Lung (tissue), 11 donors: ENCODE measurements at regions not wholly inside any gene's neighbourhood (a gene's known extent, or its start where the extent isn't known, plus 50 kb on each side); places are given as distances from the start of the nearest gene placed in this dataset.
A peak's percentile ranks its signal among the peaks of the same experiment; 100 is the strongest.
"Not testable (repeated sequence)": the region's sequence is repeated elsewhere in the genome, so short reads cannot be mapped to it uniquely, and the experiment has no call there.

Experiments
- ATAC-seq: fragments of 200-7000 bp; cut with Tn5 transposase; one replicate; pipeline ENCODE4 v1.9.1; 2020; ENCODE audit warnings: moderate number of reproducible peaks; ENCODE audit not compliant: insufficient read depth, low FRiP score
- DNase-seq, 3 donors: peaks; one replicate each; pipeline ENCODE4 v3.0.0-alpha.2; 2013 to 2017
- H3K27ac ChIP-seq, 2 donors: one replicate each; pipeline ENCODE4 v1.5.1; 2013; ENCODE audit warnings: mild to moderate bottlenecking in 2 of 2, moderate library complexity in 2 of 2, control low read depth in 1 of 2, inconsistent platforms in 1 of 2, low read depth in 1 of 2, low read length in 1 of 2
- H3K27me3 ChIP-seq, 3 donors: one replicate each; pipeline ENCODE4 v1.5.1; 2013; ENCODE audit warnings: low read length in 2 of 3; ENCODE audit not compliant: control insufficient read depth in 3 of 3, insufficient read depth in 3 of 3
- H3K36me3 ChIP-seq, 4 donors: one replicate each; pipeline ENCODE4 v1.5.1; 2013; ENCODE audit warnings: low read length in 4 of 4, mild to moderate bottlenecking in 1 of 4, moderate library complexity in 1 of 4; ENCODE audit not compliant: control insufficient read depth in 4 of 4, insufficient read depth in 4 of 4
- H3K4me1 ChIP-seq, 5 donors: one replicate each; pipeline ENCODE4 v1.5.1; 2013; ENCODE audit warnings: low read length in 5 of 5, mild to moderate bottlenecking in 2 of 5, moderate library complexity in 1 of 5; ENCODE audit not compliant: control insufficient read depth in 5 of 5, insufficient read depth in 5 of 5
- H3K4me3 ChIP-seq: one replicate; pipeline ENCODE4 v1.5.1; 2013; ENCODE audit warnings: mild to moderate bottlenecking, control low read depth, moderate library complexity
- H3K9ac ChIP-seq, 2 donors: one replicate each; pipeline ENCODE4 v1.5.1; 2013; ENCODE audit warnings: low read length in 2 of 2, control low read depth in 1 of 2; ENCODE audit not compliant: insufficient read depth in 1 of 2
- H3K9me3 ChIP-seq, 4 donors: one replicate each; pipeline ENCODE4 v1.5.1; 2013; ENCODE audit warnings: low read length in 3 of 4, mild to moderate bottlenecking in 1 of 4, moderate library complexity in 1 of 4; ENCODE audit not compliant: control insufficient read depth in 4 of 4, insufficient read depth in 3 of 4
- CTCF ChIP-seq: IDR thresholded peaks from 2 replicates; pipeline ENCODE4 v1.5.1; 2012; ENCODE audit warnings: mild to moderate bottlenecking; ENCODE audit errors: control extremely low read depth, extremely low read depth
- WGBS, 2 donors: extraction: QIAGEN DNeasy Blood & Tissue Kit; methylation state at CpG; one replicate each; pipeline ENCODE4 v1.1.7; 2013; 5-methylcytosine and 5-hydroxymethylcytosine counted together
- donor health status: control.
- donor health status: control.
- donor health status: Bipolar disorder and iron deficiency.
- donor health status: healthy.
- donor health status: DM: yes; HTN: yes; CAD: no.

- Histone ChIP-seq H3K27ac (no peak overlapping the region), H3K4me1 (no peaks in the 10 kb centered on the region), H3K4me3 (no peak overlapping the region), H3K36me3 (no peaks in the 10 kb centered on the region), H3K9me3 (peaks cover 0 to 3% (median 0%) of the 10 kb centered on the region in 4 donors), H3K9ac (no peak overlapping the region), H3K27me3 (no peaks in the 10 kb centered on the region)
- DNase-seq: peak in 2 of 3 donors; percentile 6
- TF ChIP-seq CTCF: no peak
- no peak for ATAC-seq
- WGBS, 2 donors: 67 to 82% methylated on average over 5 of the region's 5 CpGs
Observed at GRCh38 chr1:106398391-106398790, 658.1 kb upstream of the PRMT6 start.

- WGBS, 2 donors: 61 to 85% methylated on average over 1 of the region's 1 CpG
- Histone ChIP-seq H3K9me3 (no peaks in the 10 kb centered on the region), H3K36me3 (no peaks in the 10 kb centered on the region), H3K4me3 (no peak overlapping the region), H3K4me1 (no peaks in the 10 kb centered on the region), H3K27ac (no peak overlapping the region), H3K27me3 (no peaks in the 10 kb centered on the region), H3K9ac (no peak overlapping the region)
- ATAC-seq (no peak), DNase-seq (no peak)
- TF ChIP-seq CTCF: no peak
Observed at GRCh38 chr1:106406114-106406513, 650.4 kb upstream of the PRMT6 start.

- H3K9me3 ChIP-seq, H3K27me3 ChIP-seq, H3K36me3 ChIP-seq, H3K4me3 ChIP-seq, H3K27ac ChIP-seq, H3K9ac ChIP-seq, H3K4me1 ChIP-seq, ATAC-seq, DNase-seq: not testable (repeated sequence)
- 88 to 89% methylated on average over 18 of the region's 18 CpGs for WGBS, 2 donors
Observed at GRCh38 chr1:106412321-106412720, 644.2 kb upstream of the PRMT6 start.

GRCh38 chr1:106435269-106435668 is 621.2 kb upstream of the PRMT6 start:
- H3K27ac ChIP-seq: no peak overlapping the region
- no peaks in the 10 kb centered on the region for H3K36me3 ChIP-seq
- H3K4me1 ChIP-seq: no peaks in the 10 kb centered on the region
- no peak overlapping the region for H3K4me3 ChIP-seq
- no peak for TF ChIP-seq CTCF
- ATAC-seq (no peak), DNase-seq (no peak)
- H3K9me3 ChIP-seq: no peaks in the 10 kb centered on the region
- 73 to 83% methylated on average over 1 of the region's 1 CpG for WGBS, 2 donors
- no peaks in the 10 kb centered on the region for H3K27me3 ChIP-seq
- no peak overlapping the region for H3K9ac ChIP-seq
